WERI-Rb-1 (cell line): ENCODE measurements at regions not wholly inside any gene's neighbourhood (a gene's known extent, or its start where the extent isn't known, plus 50 kb on each side); places are given as distances from the start of the nearest gene placed in this dataset.

Experiments used
- DNase-seq: peaks from one replicate; pipeline ENCODE4 v3.0.0-alpha.2; 2020
- H3K27ac ChIP-seq: fragments of 250-450 bp; sonication (Bioruptor Pico); 2 replicates; pipeline ENCODE4 v1.5.1; 2020; ENCODE audit warnings: mild to moderate bottlenecking, moderate library complexity
- H3K27me3 ChIP-seq: fragments of 250-450 bp; sonication (Bioruptor Pico); 2 replicates; pipeline ENCODE4 v1.5.1; 2021; ENCODE audit warnings: mild to moderate bottlenecking, low read depth, moderate library complexity; ENCODE audit not compliant: insufficient read depth, severe bottlenecking
- H3K36me3 ChIP-seq: fragments of 250-450 bp; sonication (Bioruptor Pico); 2 replicates; pipeline ENCODE4 v1.5.1; 2020; ENCODE audit warnings: mild to moderate bottlenecking, moderate library complexity
- H3K4me3 ChIP-seq: 2 replicates; pipeline ENCODE4 v1.5.1; 2011; ENCODE audit warnings: low read depth, mild to moderate bottlenecking, control low read depth, low read length
- H3K9me3 ChIP-seq: fragments of 250-450 bp; sonication (Bioruptor Pico); 2 replicates; pipeline ENCODE4 v1.5.1; 2021; ENCODE audit warnings: mild to moderate bottlenecking, moderate library complexity; ENCODE audit not compliant: severe bottlenecking
- CTCF ChIP-seq: IDR thresholded peaks from 2 replicates; pipeline ENCODE4 v1.5.1; 2011; ENCODE audit warnings: low read depth, mild to moderate bottlenecking, control low read depth, inconsistent platforms, low read length

GRCh38 chr12:34341362-34341733 is 319.1 kb downstream of the ALG10 start:
- no peak for TF ChIP-seq CTCF
- H3K4me3 ChIP-seq, result no peak overlapping the region
- H3K9me3 ChIP-seq, result no peaks in the 10 kb centered on the region
- no peaks in the 10 kb centered on the region for H3K36me3 ChIP-seq
- H3K27me3 ChIP-seq, result peaks cover 96% of the 10 kb centered on the region
- DNase-seq, result no peak
- no peak overlapping the region for H3K27ac ChIP-seq

- Histone ChIP-seq H3K4me3 (no peak overlapping the region), H3K27me3 (peaks cover 96% of the 10 kb centered on the region)
Observed at GRCh38 chr12:34342048-34342447, 319.8 kb downstream of the ALG10 start.

GRCh38 chr12:34343345-34343744 is 321.0 kb downstream of the ALG10 start:
- DNase-seq, result no peak
- no peak for TF ChIP-seq CTCF
- peaks cover 91% of the 10 kb centered on the region for H3K27me3 ChIP-seq
- H3K9me3 ChIP-seq, result no peaks in the 10 kb centered on the region
- H3K36me3 ChIP-seq, result no peaks in the 10 kb centered on the region
- H3K4me3 ChIP-seq, result no peak overlapping the region
- H3K27ac ChIP-seq, result no peak overlapping the region

More at GRCh38 chr12:34342048-34342447, 319.8 kb downstream of the ALG10 start:
- TF ChIP-seq CTCF, result no peak
- H3K27ac ChIP-seq, result no peak overlapping the region
- DNase-seq, result no peak
- no peaks in the 10 kb centered on the region for H3K9me3 ChIP-seq
- H3K36me3 ChIP-seq, result no peaks in the 10 kb centered on the region

- Histone ChIP-seq H3K4me3 (no peak overlapping the region), H3K27ac (no peak overlapping the region), H3K36me3 (no peaks in the 10 kb centered on the region), H3K27me3 (peaks cover 86% of the 10 kb centered on the region), H3K9me3 (no peaks in the 10 kb centered on the region)
- no peak for TF ChIP-seq CTCF
- no peak for DNase-seq
Observed at GRCh38 chr12:34343766-34344165, 321.5 kb downstream of the ALG10 start.

- H3K27ac ChIP-seq, result no peak overlapping the region
- no peaks in the 10 kb centered on the region for H3K36me3 ChIP-seq
- no peaks in the 10 kb centered on the region for H3K9me3 ChIP-seq
- no peak for DNase-seq
- TF ChIP-seq CTCF, result no peak
- H3K4me3 ChIP-seq, result no peak overlapping the region
- peaks cover 81% of the 10 kb centered on the region for H3K27me3 ChIP-seq
Observed at GRCh38 chr12:34344851-34345522, 322.7 kb downstream of the ALG10 start.

- Histone ChIP-seq H3K4me3 (no peak overlapping the region), H3K27ac (no peak overlapping the region), H3K36me3 (no peaks in the 10 kb centered on the region), H3K27me3 (peaks cover 82% of the 10 kb centered on the region), H3K9me3 (no peaks in the 10 kb centered on the region)
- no peak for TF ChIP-seq CTCF
- DNase-seq, result no peak
Observed at GRCh38 chr12:34345801-34346200, 323.5 kb downstream of the ALG10 start.
